ENCODE measurements at regions not wholly inside any gene's neighbourhood (a gene's known extent, or its start where the extent isn't known, plus 50 kb on each side); places are given as distances from the start of the nearest gene placed in this dataset.

GRCh38 chr9:118527261-118527660 is 823.1 kb downstream of the TLR4 start:
- intact Hi-C loops (cut with DNase I) = no loop called here
- H3K27me3 ChIP-seq = no peaks in the 10 kb centered on the region
- WGBS = 93% methylated on average over 1 of the region's 1 CpG
- H3K4me3 ChIP-seq = no peak overlapping the region
- DNase-seq (ENCODE audit: extremely low spot score) = no peak
- peaks cover 0 to 6% (median 0%) of the 10 kb centered on the region in 4 donors for H3K4me1 ChIP-seq
- no peaks in the 10 kb centered on the region for H3K36me3 ChIP-seq
- no peaks in the 10 kb centered on the region for H3K9me3 ChIP-seq
- H3K27ac ChIP-seq (replicated peaks in 1 of 4) = no peak overlapping the region
- TF ChIP-seq CTCF (IDR thresholded peaks at IDR 0.05) (no peak), POLR2AphosphoS5 (IDR thresholded peaks at IDR 0.05) (no peak), EP300 (IDR thresholded peaks at IDR 0.05) (no peak)

GRCh38 chr9:118529210-118529609 is 825.0 kb downstream of the TLR4 start:
- no peak for TF ChIP-seq POLR2A (IDR thresholded peaks at IDR 0.05; ENCODE audit: low read depth)
- no peak for TF ChIP-seq EP300 (IDR thresholded peaks at IDR 0.05)
- no peak for TF ChIP-seq CTCF (IDR thresholded peaks at IDR 0.05)
- TF ChIP-seq POLR2AphosphoS5 (IDR thresholded peaks at IDR 0.05) = peak in 1 of 2 donors; percentile 5
- no peaks in the 10 kb centered on the region for H3K36me3 ChIP-seq
- H3K4me1 ChIP-seq = peaks cover 0 to 6% (median 0%) of the 10 kb centered on the region in 4 donors
- intact Hi-C loops (cut with DNase I) = no loop called here
- no peaks in the 10 kb centered on the region for H3K27me3 ChIP-seq
- no peak overlapping the region for H3K27ac ChIP-seq (replicated peaks in 1 of 4)
- no peak for DNase-seq (ENCODE audit: extremely low spot score)
- 60% methylated on average over 3 of the region's 3 CpGs for WGBS
- no peaks in the 10 kb centered on the region for H3K9me3 ChIP-seq
- no peak overlapping the region for H3K4me3 ChIP-seq

- 61% methylated on average over 2 of the region's 2 CpGs for WGBS
- Histone ChIP-seq H3K4me3 (no peak overlapping the region), H3K36me3 (no peaks in the 10 kb centered on the region), H3K27me3 (no peaks in the 10 kb centered on the region), H3K9me3 (no peaks in the 10 kb centered on the region), H3K4me1 (peaks cover 0 to 6% (median 0%) of the 10 kb centered on the region in 4 donors), H3K27ac (replicated peaks in 1 of 4) (no peak overlapping the region)
- DNase-seq (ENCODE audit: extremely low spot score) = no peak
- no peak for TF ChIP-seq POLR2AphosphoS5 (IDR thresholded peaks at IDR 0.05)
- no peak for TF ChIP-seq EP300 (IDR thresholded peaks at IDR 0.05)
- TF ChIP-seq CTCF (IDR thresholded peaks at IDR 0.05) = no peak
- no peak for TF ChIP-seq POLR2A (IDR thresholded peaks at IDR 0.05; ENCODE audit: low read depth)
- intact Hi-C loops (cut with DNase I) = no loop called here
Observed at GRCh38 chr9:118529624-118530214, 825.5 kb downstream of the TLR4 start.

- 58% methylated on average over 1 of the region's 1 CpG for WGBS
- no peaks in the 10 kb centered on the region for H3K9me3 ChIP-seq
- DNase-seq (ENCODE audit: extremely low spot score) = no peak
- no peak for TF ChIP-seq CTCF (IDR thresholded peaks at IDR 0.05)
- no peak for TF ChIP-seq EP300 (IDR thresholded peaks at IDR 0.05)
- TF ChIP-seq POLR2AphosphoS5 (IDR thresholded peaks at IDR 0.05) = no peak
- TF ChIP-seq POLR2A (IDR thresholded peaks at IDR 0.05; ENCODE audit: low read depth) = no peak
- peaks cover 0 to 6% (median 0%) of the 10 kb centered on the region in 4 donors for H3K4me1 ChIP-seq
- no peaks in the 10 kb centered on the region for H3K36me3 ChIP-seq
- H3K27ac ChIP-seq (replicated peaks in 1 of 4) = no peak overlapping the region
- no peaks in the 10 kb centered on the region for H3K27me3 ChIP-seq
- no peak overlapping the region for H3K4me3 ChIP-seq
- intact Hi-C loops (cut with DNase I) = no loop called here
Observed at GRCh38 chr9:118532592-118532991, 828.4 kb downstream of the TLR4 start.

- Histone ChIP-seq H3K9me3 (no peaks in the 10 kb centered on the region), H3K36me3 (no peaks in the 10 kb centered on the region), H3K4me3 (no peak overlapping the region), H3K4me1 (peaks cover 0 to 6% (median 0%) of the 10 kb centered on the region in 4 donors), H3K27ac (replicated peaks in 1 of 4) (no peak overlapping the region), H3K27me3 (no peaks in the 10 kb centered on the region)
- intact Hi-C loops (cut with DNase I) = no loop called here
- WGBS = 72% methylated on average over 3 of the region's 3 CpGs
- DNase-seq (ENCODE audit: extremely low spot score) = no peak
- TF ChIP-seq CTCF (IDR thresholded peaks at IDR 0.05) = no peak
- TF ChIP-seq EP300 (IDR thresholded peaks at IDR 0.05) = no peak
- TF ChIP-seq POLR2A (IDR thresholded peaks at IDR 0.05; ENCODE audit: low read depth) = no peak
- no peak for TF ChIP-seq POLR2AphosphoS5 (IDR thresholded peaks at IDR 0.05)
Observed at GRCh38 chr9:118533101-118533500, 828.9 kb downstream of the TLR4 start.

Data from esophagus muscularis mucosa (tissue), 4 donors.